Small intestine (tissue), 7 donors: ENCODE measurements at regions not wholly inside any gene's neighbourhood (a gene's known extent, or its start where the extent isn't known, plus 50 kb on each side); places are given as distances from the start of the nearest gene placed in this dataset.
A peak's percentile ranks its signal among the peaks of the same experiment; 100 is the strongest.
"Not testable (repeated sequence)": the region's sequence is repeated elsewhere in the genome, so short reads cannot be mapped to it uniquely, and the experiment has no call there.

Source experiments
- DNase-seq, 2 donors: peaks; one replicate each; pipeline versions ENCODE4 v3.0.0 to v3.0.0-alpha.2; 2013
- FAIRE-seq: peaks from 2 replicates; lab custom pipeline; 2012; peaks lifted over from hg19 to GRCh38; lab: Jason Lieb, UNC
- H3K27ac ChIP-seq, 3 donors: one replicate each; pipeline ENCODE4 v1.5.1; 2013; ENCODE audit warnings: low read length in 2 of 3, mild to moderate bottlenecking in 2 of 3, control low read depth in 1 of 3, inconsistent platforms in 1 of 3, low read depth in 1 of 3, moderate library complexity in 1 of 3
- H3K27me3 ChIP-seq, 3 donors: one replicate each; pipeline ENCODE4 v1.6.1; 2013; ENCODE audit warnings: low read length in 3 of 3, inconsistent platforms in 1 of 3; ENCODE audit not compliant: control insufficient read depth in 3 of 3, insufficient read depth in 3 of 3
- H3K36me3 ChIP-seq, 3 donors: one replicate each; pipeline ENCODE4 v1.6.1; 2013; ENCODE audit warnings: low read length in 3 of 3, inconsistent platforms in 1 of 3, low read depth in 1 of 3, mild to moderate bottlenecking in 1 of 3, moderate library complexity in 1 of 3; ENCODE audit not compliant: control insufficient read depth in 3 of 3, insufficient read depth in 2 of 3
- H3K4me1 ChIP-seq, 3 donors: one replicate each; pipeline ENCODE4 v1.6.1; 2013; ENCODE audit warnings: low read length in 2 of 3, inconsistent platforms in 1 of 3, low read depth in 1 of 3, mild to moderate bottlenecking in 1 of 3, moderate library complexity in 1 of 3; ENCODE audit not compliant: control insufficient read depth in 3 of 3, insufficient read depth in 2 of 3
- H3K4me3 ChIP-seq, 3 donors: one replicate each; pipeline ENCODE4 v1.5.1; 2013; ENCODE audit warnings: low read length in 3 of 3, control low read depth in 1 of 3, inconsistent platforms in 1 of 3, low read depth in 1 of 3, mild to moderate bottlenecking in 1 of 3, moderate library complexity in 1 of 3
- H3K9me3 ChIP-seq, 2 donors: one replicate each; pipeline ENCODE4 v1.6.1; 2013; ENCODE audit warnings: low read depth in 1 of 2, low read length in 1 of 2; ENCODE audit not compliant: control insufficient read depth in 2 of 2, insufficient read depth in 1 of 2
- WGBS, 3 donors: extraction: QIAGEN DNeasy Blood & Tissue Kit; methylation state at CpG; one replicate each; pipeline ENCODE4 v1.1.7; 2013; 5-methylcytosine and 5-hydroxymethylcytosine counted together
- donor health status: healthy with polysubstance abuse.
- donor health status: control.
- donor health status: control.
- donor health status: Bipolar disorder and iron deficiency.
- donor health status: healthy.

- FAIRE-seq (peak; percentile 15), DNase-seq (peak; percentile 61 to 69)
Observed at GRCh38 chr4:67327245-67328017, 217.9 kb downstream of the CENPC start.

DNA sequence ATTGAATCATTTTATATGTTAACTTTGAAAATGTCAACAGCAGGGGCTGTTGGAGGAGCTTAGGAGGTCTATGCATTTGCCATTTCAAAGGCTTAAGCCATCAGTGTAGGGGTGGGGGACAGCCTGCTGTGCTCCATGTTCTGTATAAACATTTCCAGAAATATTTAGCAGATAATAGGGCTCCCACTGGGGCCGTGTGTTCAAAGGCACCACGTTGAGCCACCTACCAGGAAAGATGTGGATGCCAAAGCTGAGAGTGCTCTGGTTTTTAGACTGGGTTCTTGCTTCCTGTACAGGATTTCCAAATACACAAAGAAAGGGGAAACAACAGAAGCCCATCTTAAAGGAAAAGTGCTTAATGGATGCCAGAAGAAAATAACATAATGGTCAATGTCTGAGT is 219.5 kb downstream of the CENPC start:
- no peak for DNase-seq
- 10 to 27% (median 12%) methylated on average over 2 of the region's 2 CpGs for WGBS, 3 donors
- Histone ChIP-seq H3K4me1 (peaks cover 0 to 4% (median 0%) of the 10 kb centered on the region in 3 donors), H3K9me3 (peaks cover 0 to 7% of the 10 kb centered on the region in 2 donors), H3K4me3 (no peak overlapping the region), H3K36me3 (no peaks in the 10 kb centered on the region), H3K27ac (no peak overlapping the region), H3K27me3 (no peaks in the 10 kb centered on the region)
- no peak for FAIRE-seq

More at GRCh38 chr4:67327245-67328017, 217.9 kb downstream of the CENPC start:
- Histone ChIP-seq H3K4me1 (peaks cover 0 to 4% (median 0%) of the 10 kb centered on the region in 3 donors), H3K9me3 (peaks cover 0 to 7% of the 10 kb centered on the region in 2 donors), H3K27me3 (no peaks in the 10 kb centered on the region), H3K36me3 (no peaks in the 10 kb centered on the region), H3K4me3 (no peak overlapping the region), H3K27ac (no peak overlapping the region)
- WGBS, 3 donors: 3 to 5% (median 4%) methylated on average over 6 of the region's 6 CpGs

DNA sequence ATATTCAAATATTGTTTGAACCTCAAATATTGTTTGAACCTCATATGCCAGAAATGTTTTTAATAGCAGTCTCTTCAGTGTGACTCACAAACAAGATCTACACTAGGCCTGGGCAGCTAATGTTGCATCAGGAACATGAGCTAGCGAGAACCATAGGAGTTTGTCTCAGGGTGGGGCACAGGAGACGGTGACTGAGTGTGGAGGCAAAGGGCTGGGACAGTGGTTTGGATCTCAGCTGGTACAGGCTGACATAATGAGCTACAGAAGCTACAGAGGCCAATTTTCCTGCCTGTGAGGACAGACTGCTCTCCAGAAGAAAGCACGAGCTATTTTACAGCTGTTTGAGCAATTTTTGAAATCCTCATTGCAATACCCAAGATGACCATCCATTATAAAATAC is 224.7 kb downstream of the CENPC start:
- no peak overlapping the region for H3K4me3 ChIP-seq
- no peaks in the 10 kb centered on the region for H3K4me1 ChIP-seq
- 41 to 61% (median 51%) methylated on average over 3 of the region's 3 CpGs for WGBS, 3 donors
- peaks cover 0 to 7% of the 10 kb centered on the region in 2 donors for H3K9me3 ChIP-seq
- H3K27ac ChIP-seq: no peak overlapping the region
- no peaks in the 10 kb centered on the region for H3K27me3 ChIP-seq
- DNase-seq: no peak
- FAIRE-seq: no peak
- H3K36me3 ChIP-seq: no peaks in the 10 kb centered on the region

- H3K4me1 ChIP-seq, H3K9me3 ChIP-seq, H3K36me3 ChIP-seq, H3K27me3 ChIP-seq, H3K27ac ChIP-seq, DNase-seq, FAIRE-seq, H3K4me3 ChIP-seq: not testable (repeated sequence)
- 74 to 89% (median 83%) methylated on average over 6 of the region's 6 CpGs for WGBS, 3 donors
Observed at GRCh38 chr4:67319607-67320006, 225.7 kb downstream of the CENPC start.

- H3K9me3 ChIP-seq, DNase-seq, H3K4me1 ChIP-seq, H3K27me3 ChIP-seq, H3K4me3 ChIP-seq, H3K36me3 ChIP-seq, H3K27ac ChIP-seq, FAIRE-seq: not testable (repeated sequence)
- WGBS, 3 donors: 63 to 84% (median 75%) methylated on average over 10 to 11 of the region's 11 CpGs
Observed at GRCh38 chr4:67300497-67301185, 244.7 kb downstream of the CENPC start.

DNA sequence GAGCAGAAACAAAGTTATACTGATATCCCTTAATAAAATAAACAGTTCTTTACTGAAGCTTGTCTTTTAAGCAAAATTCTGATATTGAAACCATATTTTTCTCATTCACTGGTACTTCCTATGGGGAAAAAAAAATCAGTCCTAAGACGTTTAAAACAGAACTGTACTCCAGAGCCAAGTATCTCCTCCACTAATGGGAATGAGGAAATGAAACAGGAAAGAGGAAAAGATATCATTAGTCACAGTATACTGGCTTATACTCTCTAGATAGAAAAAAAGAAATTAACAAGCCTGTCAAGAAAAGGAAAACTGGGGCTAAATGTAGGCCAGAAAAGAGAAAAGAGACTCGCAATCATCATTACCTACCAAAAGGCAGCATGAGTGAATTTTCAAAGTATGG is 252.7 kb downstream of the CENPC start:
- no peak overlapping the region for H3K27ac ChIP-seq
- H3K4me3 ChIP-seq: no peak overlapping the region
- H3K4me1 ChIP-seq: no peaks in the 10 kb centered on the region
- no peaks in the 10 kb centered on the region for H3K36me3 ChIP-seq
- no peaks in the 10 kb centered on the region for H3K9me3 ChIP-seq
- H3K27me3 ChIP-seq: no peaks in the 10 kb centered on the region
- 56 to 63% (median 56%) methylated on average over 2 of the region's 2 CpGs for WGBS, 3 donors
- DNase-seq: no peak
- FAIRE-seq: no peak

- Histone ChIP-seq H3K36me3 (no peaks in the 10 kb centered on the region), H3K9me3 (peaks cover 0 to under 1% of the 10 kb centered on the region in 2 donors), H3K4me3 (no peak overlapping the region), H3K27me3 (no peaks in the 10 kb centered on the region), H3K27ac (no peak overlapping the region), H3K4me1 (no peaks in the 10 kb centered on the region)
- DNase-seq (no peak), FAIRE-seq (no peak)
Observed at GRCh38 chr4:67292045-67292444, 253.3 kb downstream of the CENPC start.

DNA sequence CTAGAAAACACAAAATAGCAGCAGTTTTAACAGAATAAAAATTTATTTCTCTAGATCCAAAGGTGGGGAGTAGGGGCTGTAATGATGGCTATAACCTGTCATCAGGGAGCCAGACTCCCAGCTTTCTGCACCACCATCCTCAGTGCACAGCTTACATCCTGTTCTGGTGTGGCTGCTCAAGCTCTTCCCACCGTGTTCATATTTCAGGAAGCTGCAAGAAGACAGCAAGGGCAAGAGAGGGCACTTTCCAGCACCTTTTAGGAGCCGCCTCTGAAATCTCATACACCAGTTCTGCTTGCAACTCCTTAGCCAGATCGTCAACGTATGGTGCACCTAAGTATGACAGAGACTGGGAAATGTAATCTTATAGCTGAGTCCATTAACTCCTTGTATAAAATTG is 253.7 kb downstream of the CENPC start:
- Histone ChIP-seq H3K9me3 (peaks cover 1 to 4% of the 10 kb centered on the region in 2 donors), H3K4me1 (no peaks in the 10 kb centered on the region), H3K27me3 (no peaks in the 10 kb centered on the region), H3K4me3 (no peak overlapping the region), H3K27ac (no peak overlapping the region), H3K36me3 (no peaks in the 10 kb centered on the region)
- FAIRE-seq: no peak
- no peak for DNase-seq
- 46 to 70% (median 67%) methylated on average over 4 of the region's 4 CpGs for WGBS, 3 donors
